ENCODE measurements at regions not wholly inside any gene's neighbourhood (a gene's known extent, or its start where the extent isn't known, plus 50 kb on each side); places are given as distances from the start of the nearest gene placed in this dataset.
"Not testable (repeated sequence)": the region's sequence is repeated elsewhere in the genome, so short reads cannot be mapped to it uniquely, and the experiment has no call there.

- in situ Hi-C loops (cut with MboI; ENCODE audit: low sequenced_read_pairs) (no loop called here), intact Hi-C loops (cut with micrococcal nuclease) (no loop called here), dilution Hi-C loops (cut with HindIII; ENCODE audit: low sequenced_read_pairs, unreplicated experiment) (no loop called here)
- Histone ChIP-seq H4K8ac (ENCODE audit: low read depth in 2 of 2, low read length in 2 of 2) (no peak overlapping the region), H3K14ac (replicated peaks; ENCODE audit: low read depth, low read length) (no peak overlapping the region), H2AK5ac (ENCODE audit: low read depth, low read length) (no peak overlapping the region), H2BK5ac (ENCODE audit: low read depth, low read length, poor library complexity, severe bottlenecking) (no peak overlapping the region), H3K4ac (ENCODE audit: low read depth, low read length) (no peak overlapping the region), H3K79me1 (ENCODE audit: low read depth in 1 of 2, low read length in 2 of 2) (no peaks in the 10 kb centered on the region), H3K4me3 (ENCODE audit: insufficient read depth, low read depth, low read length) (no peak overlapping the region), H3K9me3 (ENCODE audit: control insufficient read depth, insufficient read depth, low read length) (no peaks in the 10 kb centered on the region), H3K23ac (ENCODE audit: low read depth, low read length) (no peak overlapping the region), H4K20me1 (ENCODE audit: insufficient read depth, low read length) (no peaks in the 10 kb centered on the region), H3K4me2 (ENCODE audit: low read depth, low read length) (no peak overlapping the region), H3K9me1 (ENCODE audit: insufficient read depth, low read length) (no peaks in the 10 kb centered on the region), H3K56ac (ENCODE audit: extremely low read depth, insufficient read depth, low read length) (no peak overlapping the region), H3K36me3 (ENCODE audit: control insufficient read depth, insufficient read depth, low read length) (no peaks in the 10 kb centered on the region), H3K4me1 (ENCODE audit: control insufficient read depth, insufficient read depth, low read length) (no peaks in the 10 kb centered on the region), H3K18ac (ENCODE audit: low read depth, low read length) (no peak overlapping the region), H2BK15ac (ENCODE audit: low read depth, low read length) (no peak overlapping the region), H3K27ac (ENCODE audit: insufficient read depth, low read length) (no peak overlapping the region), H4K91ac (ENCODE audit: insufficient read depth, low read depth, low read length) (no peak overlapping the region), H2AFZ (replicated peaks; ENCODE audit: low read length, poor library complexity) (no peak overlapping the region), H2AK9ac (replicated peaks; ENCODE audit: low read depth, low read length, poor library complexity) (no peak overlapping the region), H2BK20ac (ENCODE audit: low read depth, low read length) (no peak overlapping the region), H2BK120ac (ENCODE audit: low read depth, low read length) (no peak overlapping the region), H3K27me3 (ENCODE audit: control insufficient read depth, insufficient read depth, low read length) (no peaks in the 10 kb centered on the region), H3K9ac (ENCODE audit: low read depth, low read length) (no peak overlapping the region), H4K5ac (ENCODE audit: low read depth, low read length) (no peak overlapping the region)
- ChIA-PET CTCF (no interaction called here), POLR2A (ENCODE audit: unreplicated experiment) (no interaction called here)
- DNase-seq (no peak), ATAC-seq (ENCODE audit: low read depth) (no peak)
- BruUV-seq (replicated peaks), result no TSS peak
- 100% methylated on average over 3 of the region's 5 CpGs; no CpG with 5 or more reads in 1 of the 2 experiments for WGBS, 2 experiments (ENCODE audit: extremely low coverage in 2 of 2, insufficient read length in 1 of 2)
- no peak for TF ChIP-seq RCOR1 (IDR thresholded peaks at IDR 0.05; ENCODE audit: insufficient replicate concordance, low read length)
- TF ChIP-seq ELK1 (IDR thresholded peaks at IDR 0.05; ENCODE audit: borderline replicate concordance, low read depth, low read length), result no peak
- no peak for TF ChIP-seq BHLHE40 (IDR thresholded peaks at IDR 0.05; ENCODE audit: low read depth, low read length)
- TF ChIP-seq FOS (IDR thresholded peaks at IDR 0.05; ENCODE audit: low read depth, low read length), result no peak
- TF ChIP-seq CEBPB (IDR thresholded peaks at IDR 0.05; ENCODE audit: low read depth, low read length), result no peak
- no peak for TF ChIP-seq RFX5 (IDR thresholded peaks at IDR 0.05; ENCODE audit: low read depth, low read length)
Measured at GRCh38 chr6:3970097-3970496, 108.8 kb downstream of the FAM217A start.

GRCh38 chr6:3973152-3973551 lies 105.8 kb downstream of the FAM217A start:
- H3K27ac ChIP-seq (ENCODE audit: insufficient read depth, low read length); H3K27me3 ChIP-seq (ENCODE audit: control insufficient read depth, insufficient read depth, low read length); H3K4me2 ChIP-seq (ENCODE audit: low read depth, low read length); H2BK5ac ChIP-seq (ENCODE audit: low read depth, low read length, poor library complexity, severe bottlenecking); H3K79me1 ChIP-seq (ENCODE audit: low read depth in 1 of 2, low read length in 2 of 2); H3K36me3 ChIP-seq (ENCODE audit: control insufficient read depth, insufficient read depth, low read length); BruUV-seq (replicated peaks); CTCF ChIA-PET; H2AK9ac ChIP-seq (replicated peaks; ENCODE audit: low read depth, low read length, poor library complexity); H4K91ac ChIP-seq (ENCODE audit: insufficient read depth, low read depth, low read length); H2AFZ ChIP-seq (replicated peaks; ENCODE audit: low read length, poor library complexity); H3K18ac ChIP-seq (ENCODE audit: low read depth, low read length); H3K9ac ChIP-seq (ENCODE audit: low read depth, low read length); H3K23ac ChIP-seq (ENCODE audit: low read depth, low read length); H3K4me1 ChIP-seq (ENCODE audit: control insufficient read depth, insufficient read depth, low read length); H2BK20ac ChIP-seq (ENCODE audit: low read depth, low read length); H4K20me1 ChIP-seq (ENCODE audit: insufficient read depth, low read length); H4K5ac ChIP-seq (ENCODE audit: low read depth, low read length); in situ Hi-C loops (cut with MboI; ENCODE audit: low sequenced_read_pairs); H4K8ac ChIP-seq (ENCODE audit: low read depth in 2 of 2, low read length in 2 of 2); H3K4me3 ChIP-seq (ENCODE audit: insufficient read depth, low read depth, low read length); intact Hi-C loops (cut with micrococcal nuclease); DNase-seq; H3K9me1 ChIP-seq (ENCODE audit: insufficient read depth, low read length); H2BK15ac ChIP-seq (ENCODE audit: low read depth, low read length); H2AK5ac ChIP-seq (ENCODE audit: low read depth, low read length); H2BK120ac ChIP-seq (ENCODE audit: low read depth, low read length); dilution Hi-C loops (cut with HindIII; ENCODE audit: low sequenced_read_pairs, unreplicated experiment); H3K9me3 ChIP-seq (ENCODE audit: control insufficient read depth, insufficient read depth, low read length); H3K56ac ChIP-seq (ENCODE audit: extremely low read depth, insufficient read depth, low read length); ATAC-seq (ENCODE audit: low read depth); H3K4ac ChIP-seq (ENCODE audit: low read depth, low read length); H3K14ac ChIP-seq (replicated peaks; ENCODE audit: low read depth, low read length): not testable (repeated sequence)
- no CpG with 5 or more reads among the region's 3 CpGs for WGBS, 2 experiments (ENCODE audit: extremely low coverage in 2 of 2, insufficient read length in 1 of 2)
- POLR2A ChIA-PET (ENCODE audit: unreplicated experiment), result interaction anchor here (0.7 kb wide), 1 partner anchor 447 kb away, joined by 3 read pairs; no protein-coding TSS in a partner anchor

Data from IMR-90 (cell line).